ENCODE measurements at regions not wholly inside any gene's neighbourhood (a gene's known extent, or its start where the extent isn't known, plus 50 kb on each side); places are given as distances from the start of the nearest gene placed in this dataset.
"Not testable (repeated sequence)": the region's sequence is repeated elsewhere in the genome, so short reads cannot be mapped to it uniquely, and the experiment has no call there.

- no peak for DNase-seq
Observed at GRCh38 chr16:31754998-31755615, 118.5 kb upstream of the ZNF267 start.

GRCh38 chr16:31764103-31764502 lies 109.5 kb upstream of the ZNF267 start:
- DNase-seq, result no peak

- no peak for DNase-seq
Observed at GRCh38 chr16:31767267-31767666, 106.3 kb upstream of the ZNF267 start.

GRCh38 chr16:31780342-31780741 lies 93.3 kb upstream of the ZNF267 start:
- DNase-seq, result no peak

DNA sequence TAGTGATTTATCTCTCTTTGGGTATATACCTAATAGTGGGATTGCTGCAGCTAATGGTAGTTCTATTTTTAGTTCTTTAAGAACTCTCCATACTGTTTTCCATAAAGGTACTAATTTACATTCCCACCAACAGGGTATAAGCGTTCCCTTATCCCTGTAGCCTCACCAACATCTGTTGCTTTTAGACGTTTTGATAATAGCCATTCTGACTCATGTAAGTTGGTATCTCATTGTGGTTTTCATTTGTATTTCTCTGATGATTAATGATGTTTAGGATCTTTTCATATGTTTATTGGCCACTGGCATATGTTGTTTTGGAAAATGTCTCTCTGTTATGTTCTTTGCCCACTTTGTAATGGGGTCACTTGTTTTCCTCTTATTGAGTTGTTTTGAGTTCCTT lies 88.5 kb upstream of the ZNF267 start:
- DNase-seq, result no peak

DNA sequence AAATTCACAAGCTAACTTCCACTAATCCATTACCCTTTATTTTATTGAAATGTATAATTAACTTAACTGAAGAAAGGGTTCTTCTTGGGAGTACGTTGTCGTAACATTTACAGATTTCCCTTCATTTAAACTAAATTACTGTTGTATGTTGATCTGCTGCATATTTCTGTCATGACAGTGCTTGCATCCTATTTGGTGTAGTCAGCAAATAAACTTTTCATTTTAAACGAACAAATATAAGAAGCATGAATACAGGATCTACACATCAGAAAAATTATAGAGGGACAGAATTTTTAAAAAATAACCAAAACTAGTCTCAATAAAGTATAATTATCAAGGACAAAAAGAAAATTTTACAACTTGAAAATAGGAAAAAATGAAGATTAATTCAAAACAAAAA lies 66.5 kb upstream of the ZNF267 start:
- DNase-seq, result no peak

- DNase-seq, result no peak
Observed at GRCh38 chr16:31810863-31811262, 62.7 kb upstream of the ZNF267 start.

GRCh38 chr16:31816141-31816540 lies 57.5 kb upstream of the ZNF267 start:
- not testable (repeated sequence) for DNase-seq

- DNase-seq, result no peak
Observed at GRCh38 chr16:31819386-31819785, 54.2 kb upstream of the ZNF267 start.

DNA sequence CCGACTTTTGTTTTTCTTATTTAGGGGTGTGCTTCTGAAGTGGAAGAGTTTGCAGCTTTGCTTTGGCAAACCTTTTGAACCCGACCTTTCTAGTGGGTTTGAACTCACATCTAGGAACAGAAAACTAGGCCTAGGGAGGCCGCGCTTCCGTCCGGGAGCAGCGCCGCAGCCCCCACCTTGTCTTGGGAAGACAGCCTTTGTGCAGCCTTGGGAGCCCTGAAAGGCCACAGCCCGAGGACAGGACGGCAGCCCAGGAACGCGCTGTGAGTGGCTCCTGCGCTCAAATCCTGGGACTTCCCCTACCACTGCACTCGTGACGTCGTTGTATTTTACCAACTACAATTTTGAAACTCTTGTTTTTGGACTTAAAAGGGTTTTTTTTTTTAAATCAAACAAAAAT lies 53.7 kb upstream of the ZNF267 start:
- no peak for DNase-seq

Data from fibroblast of skin of right quadriceps (primary cell).